ENCODE measurements at regions not wholly inside any gene's neighbourhood (a gene's known extent, or its start where the extent isn't known, plus 50 kb on each side); places are given as distances from the start of the nearest gene placed in this dataset.

DNA sequence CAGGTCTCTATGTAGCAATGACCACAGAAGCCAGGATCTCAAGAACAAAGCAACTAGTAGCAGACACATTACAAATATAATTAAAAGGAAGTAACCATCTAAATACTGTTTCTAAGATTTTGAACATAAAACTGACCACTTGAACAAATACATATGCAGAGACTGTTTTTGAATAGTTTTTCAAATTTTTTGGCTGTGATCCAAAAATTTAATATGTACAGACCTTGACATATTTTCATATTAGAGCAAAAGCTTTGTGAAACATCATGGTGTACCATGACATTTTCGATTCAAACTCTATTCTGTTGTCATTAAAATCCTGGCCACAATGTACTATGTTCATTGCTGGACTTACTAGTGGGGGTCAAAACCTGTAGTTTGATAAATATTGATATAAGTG lies 126.5 kb downstream of the NUDT12 start:
- no peaks in the 10 kb centered on the region for H3K9me3 ChIP-seq (ENCODE audit: insufficient read depth, low read length)

DNA sequence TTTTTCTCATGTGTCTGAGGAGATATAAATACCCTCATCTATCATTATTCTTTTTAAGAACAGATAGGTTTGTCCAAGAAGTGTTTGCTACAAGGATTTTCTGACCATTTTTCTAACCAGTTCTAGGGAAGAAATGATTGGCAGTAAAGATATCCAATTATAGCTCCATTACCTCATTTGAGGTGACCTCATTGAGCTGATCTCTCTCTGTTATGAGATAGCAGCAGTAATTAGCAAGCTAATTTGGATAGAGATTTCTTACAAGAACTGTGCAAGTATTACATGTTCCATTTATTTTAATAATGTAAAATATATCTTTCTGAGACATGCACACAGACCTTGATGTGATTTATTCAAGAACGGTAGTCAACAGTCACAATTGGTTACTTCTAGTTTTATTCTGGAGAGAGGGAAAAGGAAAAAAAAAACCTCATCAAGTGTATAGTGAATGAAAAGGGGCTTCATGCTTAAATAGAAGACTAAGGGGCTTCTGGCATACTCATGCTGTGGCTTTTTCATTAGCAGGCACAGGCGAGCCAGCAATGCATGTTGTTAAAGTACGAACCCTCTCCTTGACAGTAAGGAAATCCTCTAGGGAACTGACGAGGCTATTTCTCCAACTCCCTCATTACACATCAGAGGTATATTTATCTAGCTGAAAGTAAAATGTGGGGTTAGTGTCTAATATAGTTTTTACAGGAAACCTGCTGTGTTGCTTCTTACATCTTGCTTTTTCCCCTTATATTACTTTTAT lies 127.3 kb downstream of the NUDT12 start:
- no peaks in the 10 kb centered on the region for H3K27me3 ChIP-seq (ENCODE audit: low read length)
- no peaks in the 10 kb centered on the region for H3F3A ChIP-seq (ENCODE audit: insufficient read depth)
- no peak for TF ChIP-seq EZH2phosphoT487 (conservative IDR thresholded peaks at IDR 0.05; ENCODE audit: low read length)
- TF ChIP-seq, protein P1, sequence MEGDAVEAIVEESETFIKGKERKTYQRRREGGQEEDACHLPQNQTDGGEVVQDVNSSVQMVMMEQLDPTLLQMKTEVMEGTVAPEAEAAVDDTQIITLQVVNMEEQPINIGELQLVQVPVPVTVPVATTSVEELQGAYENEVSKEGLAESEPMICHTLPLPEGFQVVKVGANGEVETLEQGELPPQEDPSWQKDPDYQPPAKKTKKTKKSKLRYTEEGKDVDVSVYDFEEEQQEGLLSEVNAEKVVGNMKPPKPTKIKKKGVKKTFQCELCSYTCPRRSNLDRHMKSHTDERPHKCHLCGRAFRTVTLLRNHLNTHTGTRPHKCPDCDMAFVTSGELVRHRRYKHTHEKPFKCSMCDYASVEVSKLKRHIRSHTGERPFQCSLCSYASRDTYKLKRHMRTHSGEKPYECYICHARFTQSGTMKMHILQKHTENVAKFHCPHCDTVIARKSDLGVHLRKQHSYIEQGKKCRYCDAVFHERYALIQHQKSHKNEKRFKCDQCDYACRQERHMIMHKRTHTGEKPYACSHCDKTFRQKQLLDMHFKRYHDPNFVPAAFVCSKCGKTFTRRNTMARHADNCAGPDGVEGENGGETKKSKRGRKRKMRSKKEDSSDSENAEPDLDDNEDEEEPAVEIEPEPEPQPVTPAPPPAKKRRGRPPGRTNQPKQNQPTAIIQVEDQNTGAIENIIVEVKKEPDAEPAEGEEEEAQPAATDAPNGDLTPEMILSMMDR (IDR thresholded peaks at IDR 0.05; ENCODE audit: insufficient read depth, low read length, poor library complexity, severe bottlenecking) = no peak
- no peak overlapping the region for H3K4me3 ChIP-seq (ENCODE audit: insufficient read depth, low read length, poor library complexity, severe bottlenecking)
- H3K9me3 ChIP-seq (ENCODE audit: insufficient read depth, low read length) = no peaks in the 10 kb centered on the region
- no peaks in the 10 kb centered on the region for H4K20me1 ChIP-seq (ENCODE audit: low read depth, low read length)
- no peak overlapping the region for H3K27ac ChIP-seq (ENCODE audit: low read depth, low read length)
- H3K9ac ChIP-seq (ENCODE audit: low read length) = no peak overlapping the region
- no peaks in the 10 kb centered on the region for H3K9me2 ChIP-seq (replicated peaks; ENCODE audit: insufficient read depth, low read length)
- no peaks in the 10 kb centered on the region for H3K36me3 ChIP-seq (ENCODE audit: low read length)
- no peak overlapping the region for H3K4me2 ChIP-seq (ENCODE audit: low read depth, low read length, poor library complexity, severe bottlenecking)
- H2AFZ ChIP-seq (ENCODE audit: low read depth, low read length, severe bottlenecking) = no peak overlapping the region
- H3K79me2 ChIP-seq (ENCODE audit: insufficient read depth, low read length) = no peaks in the 10 kb centered on the region

More for the DNA sequence above, 126.5 kb downstream of the NUDT12 start:
- Histone ChIP-seq H2AFZ (ENCODE audit: low read depth, low read length, severe bottlenecking) (no peak overlapping the region), H3K9ac (ENCODE audit: low read length) (no peak overlapping the region), H3K27me3 (ENCODE audit: low read length) (no peaks in the 10 kb centered on the region), H3F3A (ENCODE audit: insufficient read depth) (no peaks in the 10 kb centered on the region), H4K20me1 (ENCODE audit: low read depth, low read length) (no peaks in the 10 kb centered on the region), H3K27ac (ENCODE audit: low read depth, low read length) (no peak overlapping the region), H3K36me3 (ENCODE audit: low read length) (no peaks in the 10 kb centered on the region), H3K9me2 (replicated peaks; ENCODE audit: insufficient read depth, low read length) (no peaks in the 10 kb centered on the region), H3K79me2 (ENCODE audit: insufficient read depth, low read length) (no peaks in the 10 kb centered on the region), H3K4me2 (ENCODE audit: low read depth, low read length, poor library complexity, severe bottlenecking) (no peak overlapping the region), H3K4me3 (ENCODE audit: insufficient read depth, low read length, poor library complexity, severe bottlenecking) (no peak overlapping the region)
- no peak for TF ChIP-seq EZH2phosphoT487 (conservative IDR thresholded peaks at IDR 0.05; ENCODE audit: low read length)
- TF ChIP-seq, protein P1 (IDR thresholded peaks at IDR 0.05; ENCODE audit: insufficient read depth, low read length, poor library complexity, severe bottlenecking) = no peak

DNA sequence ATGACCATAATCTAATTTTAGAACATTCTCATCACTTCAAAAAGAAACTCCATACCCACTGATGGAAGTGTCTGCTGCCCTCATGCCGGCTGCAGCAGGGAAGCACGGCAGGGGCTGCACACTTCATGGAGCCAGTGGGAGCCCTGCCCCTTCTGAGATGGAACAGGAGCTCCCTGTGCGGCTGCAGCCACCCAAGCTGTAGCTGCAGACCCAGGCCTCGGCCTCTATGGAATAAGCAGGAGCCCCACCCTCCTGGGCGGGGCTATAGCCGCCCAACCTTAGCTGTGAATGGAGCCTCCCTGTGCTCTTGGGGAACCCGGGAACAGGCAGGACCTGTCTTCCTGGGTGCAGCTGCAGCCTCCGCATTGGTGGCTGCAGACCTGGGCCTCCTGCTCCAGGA lies 128.5 kb downstream of the NUDT12 start:
- no peaks in the 10 kb centered on the region for H3K9me2 ChIP-seq (replicated peaks; ENCODE audit: insufficient read depth, low read length)
- H3K9me3 ChIP-seq (ENCODE audit: insufficient read depth, low read length) = no peaks in the 10 kb centered on the region
- TF ChIP-seq, protein P1 (IDR thresholded peaks at IDR 0.05; ENCODE audit: insufficient read depth, low read length, poor library complexity, severe bottlenecking) = no peak
- TF ChIP-seq EZH2phosphoT487 (conservative IDR thresholded peaks at IDR 0.05; ENCODE audit: low read length) = no peak
- no peaks in the 10 kb centered on the region for H3K27me3 ChIP-seq (ENCODE audit: low read length)
- H3K9ac ChIP-seq (ENCODE audit: low read length) = no peak overlapping the region
- H3K79me2 ChIP-seq (ENCODE audit: insufficient read depth, low read length) = no peaks in the 10 kb centered on the region
- H3K4me2 ChIP-seq (ENCODE audit: low read depth, low read length, poor library complexity, severe bottlenecking) = no peak overlapping the region
- no peaks in the 10 kb centered on the region for H3K36me3 ChIP-seq (ENCODE audit: low read length)
- H4K20me1 ChIP-seq (ENCODE audit: low read depth, low read length) = no peaks in the 10 kb centered on the region
- H3K4me3 ChIP-seq (ENCODE audit: insufficient read depth, low read length, poor library complexity, severe bottlenecking) = no peak overlapping the region
- no peak overlapping the region for H2AFZ ChIP-seq (ENCODE audit: low read depth, low read length, severe bottlenecking)
- H3K27ac ChIP-seq (ENCODE audit: low read depth, low read length) = no peak overlapping the region
- H3F3A ChIP-seq (ENCODE audit: insufficient read depth) = no peaks in the 10 kb centered on the region

Measured in SU-DHL-6 (cell line).